ENCODE measurements at regions not wholly inside any gene's neighbourhood (a gene's known extent, or its start where the extent isn't known, plus 50 kb on each side); places are given as distances from the start of the nearest gene placed in this dataset.
"Not testable (repeated sequence)": the region's sequence is repeated elsewhere in the genome, so short reads cannot be mapped to it uniquely, and the experiment has no call there.

- TF ChIP-seq CTCF (IDR thresholded peaks at IDR 0.05; ENCODE audit: insufficient read depth, low read depth, low read length, missing control alignments), result no peak
- H3K4me3 ChIP-seq (ENCODE audit: low read depth, low read length), result no peak overlapping the region
- DNase-seq (ENCODE audit: low read depth), result peak; percentile 54
These were observed 164.1 kb downstream of the DEFB131A start for GRCh38 chr4:9608300-9608699.

DNA sequence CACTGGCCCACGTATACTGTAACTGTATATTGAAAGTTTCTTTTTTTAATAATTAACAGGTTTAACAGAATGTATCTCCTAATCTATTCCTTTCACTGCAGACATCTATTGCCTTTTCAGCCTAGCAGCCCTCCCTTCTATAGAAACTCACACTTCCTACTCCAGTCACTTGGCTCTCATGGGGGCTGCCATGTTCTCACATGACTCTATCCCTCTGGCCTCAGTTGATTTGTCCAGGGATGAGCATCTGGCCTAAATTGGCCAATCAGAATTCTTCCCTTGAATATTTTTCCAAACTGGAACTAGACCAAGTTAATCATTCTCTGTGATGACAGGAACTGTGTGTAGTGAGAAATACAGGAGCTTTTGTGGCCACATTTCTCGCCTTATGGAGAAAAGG is 166.1 kb downstream of the DEFB131A start:
- not testable (repeated sequence) for DNase-seq (ENCODE audit: low read depth); H3K4me3 ChIP-seq (ENCODE audit: low read depth, low read length)

GRCh38 chr4:9611101-9611500 is 166.9 kb downstream of the DEFB131A start:
- no peak for DNase-seq (ENCODE audit: low read depth)
- H3K4me3 ChIP-seq (ENCODE audit: low read depth, low read length), result no peak overlapping the region

GRCh38 chr4:9636411-9636810 is 145.0 kb upstream of the DRD5 start:
- not testable (repeated sequence) for H3K4me3 ChIP-seq (ENCODE audit: low read depth, low read length); DNase-seq (ENCODE audit: low read depth)

More at GRCh38 chr4:9611101-9611500, 166.9 kb downstream of the DEFB131A start:
- no peak for TF ChIP-seq CTCF (IDR thresholded peaks at IDR 0.05; ENCODE audit: insufficient read depth, low read depth, low read length, missing control alignments)

GRCh38 chr4:9659678-9660077 is 121.8 kb upstream of the DRD5 start:
- TF ChIP-seq CTCF (IDR thresholded peaks at IDR 0.05; ENCODE audit: insufficient read depth, low read depth, low read length, missing control alignments), result peak; percentile 41
- not testable (repeated sequence) for DNase-seq (ENCODE audit: low read depth); H3K4me3 ChIP-seq (ENCODE audit: low read depth, low read length)

GRCh38 chr4:9660955-9661354 is 120.5 kb upstream of the DRD5 start:
- not testable (repeated sequence) for DNase-seq (ENCODE audit: low read depth); H3K4me3 ChIP-seq (ENCODE audit: low read depth, low read length)

GRCh38 chr4:9670725-9671124 is 110.7 kb upstream of the DRD5 start:
- H3K4me3 ChIP-seq (ENCODE audit: low read depth, low read length); DNase-seq (ENCODE audit: low read depth): not testable (repeated sequence)

DNA sequence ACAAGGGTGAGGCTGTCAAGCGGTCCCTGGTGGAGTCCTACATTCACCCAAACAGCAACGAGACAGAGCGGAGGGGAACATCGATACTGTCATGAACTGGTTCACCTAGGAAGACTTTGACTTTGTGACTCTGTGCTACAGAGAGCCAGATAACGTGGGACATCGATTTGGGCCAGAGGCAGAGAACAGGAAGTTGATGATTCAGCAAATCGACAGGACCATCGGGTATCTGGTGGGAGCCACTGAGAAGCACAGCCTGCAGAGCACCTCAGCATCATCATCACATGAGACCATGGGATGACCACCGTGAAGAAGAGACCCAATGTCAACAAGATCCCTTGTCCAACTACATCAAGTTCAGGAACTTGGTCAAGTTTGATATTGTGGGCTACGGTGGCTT is 104.1 kb upstream of the DRD5 start:
- H3K4me3 ChIP-seq (ENCODE audit: low read depth, low read length); DNase-seq (ENCODE audit: low read depth): not testable (repeated sequence)

GRCh38 chr4:9679704-9680478 is 101.5 kb upstream of the DRD5 start:
- TF ChIP-seq CTCF (IDR thresholded peaks at IDR 0.05; ENCODE audit: insufficient read depth, low read depth, low read length, missing control alignments), result no peak
- DNase-seq (ENCODE audit: low read depth), result no peak
- no peak overlapping the region for H3K4me3 ChIP-seq (ENCODE audit: low read depth, low read length)

GRCh38 chr4:9683174-9683573 is 98.3 kb upstream of the DRD5 start:
- DNase-seq (ENCODE audit: low read depth); H3K4me3 ChIP-seq (ENCODE audit: low read depth, low read length): not testable (repeated sequence)

GRCh38 chr4:9685016-9685415 is 96.4 kb upstream of the DRD5 start:
- H3K4me3 ChIP-seq (ENCODE audit: low read depth, low read length), result not testable (repeated sequence)

More at GRCh38 chr4:9685016-9685415, 96.4 kb upstream of the DRD5 start:
- DNase-seq (ENCODE audit: low read depth), result not testable (repeated sequence)

Measured in GM12865 (cell line).